ENCODE measurements at regions not wholly inside any gene's neighbourhood (a gene's known extent, or its start where the extent isn't known, plus 50 kb on each side); places are given as distances from the start of the nearest gene placed in this dataset.
"Not testable (repeated sequence)": the region's sequence is repeated elsewhere in the genome, so short reads cannot be mapped to it uniquely, and the experiment has no call there.

DNA sequence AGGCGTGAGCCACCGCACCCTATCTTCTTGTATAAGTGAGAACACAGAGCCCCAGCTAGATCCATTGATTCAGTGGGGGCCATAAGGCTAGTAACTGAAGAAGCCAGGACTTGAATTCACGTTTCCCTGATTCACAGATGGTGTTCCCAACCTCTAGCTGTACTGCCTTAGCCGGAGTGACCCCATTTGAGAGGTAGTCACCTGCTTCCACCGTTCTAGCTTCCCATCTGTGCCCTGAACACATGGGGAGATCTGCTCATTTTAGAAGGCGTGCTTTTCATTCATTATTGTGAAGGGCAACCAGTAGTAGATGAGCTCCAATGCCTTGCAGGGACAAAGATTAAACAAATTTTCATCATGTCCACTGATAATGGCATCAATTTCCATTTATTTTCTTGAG lies 365.7 kb upstream of the TPM1 start:
- Mint-ChIP-seq H3K4me1 (no peaks in the 10 kb centered on the region), H3K4me3 (no peak overlapping the region), H3K27me3 (peaks cover 0 to 14% (median 5%) of the 10 kb centered on the region in 5 donors), H3K9me3 (peaks cover 0 to 5% (median 1%) of the 10 kb centered on the region in 11 donors), H3K36me3 (peaks cover 0 to 3% (median 0%) of the 10 kb centered on the region in 5 donors), H3K27ac (no peak overlapping the region)
- no peaks in the 10 kb centered on the region for H3K27me3 ChIP-seq (ENCODE audit: control insufficient read depth in 2 of 2, insufficient read depth in 2 of 2, low read length in 2 of 2)
- no peaks in the 10 kb centered on the region for H3K36me3 ChIP-seq (ENCODE audit: control insufficient read depth in 2 of 3, insufficient read depth in 3 of 3, low read length in 3 of 3)
- no peak overlapping the region for H3K27ac ChIP-seq (ENCODE audit: low read depth, low read length)
- POLR2A ChIA-PET = no interaction called here
- DNase-seq (no peak), ATAC-seq (no peak)
- H3K4me3 ChIP-seq (ENCODE audit: low read length) = no peak overlapping the region
- CTCF ChIA-PET = no interaction called here
- H3K4me1 ChIP-seq (ENCODE audit: control insufficient read depth in 2 of 2, insufficient read depth in 2 of 2, low read length in 2 of 2) = no peaks in the 10 kb centered on the region
- intact Hi-C loops (cut with micrococcal nuclease) = no loop called here
- H3K9me3 ChIP-seq (ENCODE audit: control insufficient read depth in 2 of 3, low read length in 3 of 3) = no peaks in the 10 kb centered on the region

DNA sequence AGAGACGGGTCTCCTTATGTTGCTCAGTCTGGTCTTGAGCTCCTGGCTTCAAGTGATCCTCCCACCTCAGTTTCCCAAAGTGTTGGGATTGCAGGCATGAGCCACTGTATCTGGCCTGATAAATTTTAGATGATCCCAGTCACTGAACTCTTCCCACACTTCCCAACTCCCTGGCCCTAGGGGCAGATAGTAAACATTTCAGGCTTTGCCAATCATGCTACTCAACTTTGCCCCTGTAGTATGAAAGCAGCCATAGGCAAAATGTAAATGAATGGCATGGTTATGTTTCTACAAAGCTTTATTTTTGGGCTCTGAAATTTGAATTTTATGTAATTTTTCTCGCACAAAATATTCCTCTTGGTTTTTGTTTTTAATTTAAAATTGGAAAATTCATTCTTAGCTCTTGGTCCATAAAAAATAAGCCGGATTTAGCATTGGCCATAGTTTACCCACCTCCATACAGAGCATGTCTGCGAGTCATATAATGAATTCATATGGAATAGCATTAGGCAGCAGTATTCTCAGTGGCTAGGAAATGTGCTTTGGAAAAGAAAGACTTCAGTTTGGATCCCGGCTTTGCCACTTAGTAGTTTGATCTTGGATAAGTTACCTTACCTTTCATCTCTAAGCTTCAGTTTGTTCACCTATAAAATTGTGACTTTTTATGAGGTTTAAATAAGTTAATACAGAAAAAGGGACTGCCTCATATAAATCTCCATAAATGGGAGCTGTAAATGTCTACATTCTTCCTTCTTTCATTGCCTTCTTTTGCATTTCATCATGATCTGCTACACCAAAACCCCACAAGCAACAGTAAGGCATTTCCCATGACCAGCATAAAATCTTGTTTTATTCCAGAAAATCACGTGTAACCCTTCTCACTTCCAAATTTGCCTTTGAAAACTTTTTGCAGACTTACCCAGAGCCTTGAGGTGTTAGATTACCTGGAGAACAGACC lies 360.3 kb upstream of the TPM1 start:
- no peak overlapping the region for H3K27ac Mint-ChIP-seq
- no peaks in the 10 kb centered on the region for H3K9me3 ChIP-seq (ENCODE audit: control insufficient read depth in 2 of 3, low read length in 3 of 3)

GRCh38 chr15:62683192-62683591 lies 359.4 kb upstream of the TPM1 start:
- POLR2A ChIA-PET; H3K36me3 Mint-ChIP-seq; H3K27ac Mint-ChIP-seq; H3K27ac ChIP-seq (ENCODE audit: low read depth, low read length); intact Hi-C loops (cut with micrococcal nuclease); H3K9me3 ChIP-seq (ENCODE audit: control insufficient read depth in 2 of 3, low read length in 3 of 3); H3K9me3 Mint-ChIP-seq; H3K36me3 ChIP-seq (ENCODE audit: control insufficient read depth in 2 of 3, insufficient read depth in 3 of 3, low read length in 3 of 3); H3K4me1 Mint-ChIP-seq; DNase-seq; H3K4me1 ChIP-seq (ENCODE audit: control insufficient read depth in 2 of 2, insufficient read depth in 2 of 2, low read length in 2 of 2); H3K4me3 Mint-ChIP-seq; CTCF ChIA-PET; ATAC-seq; H3K27me3 ChIP-seq (ENCODE audit: control insufficient read depth in 2 of 2, insufficient read depth in 2 of 2, low read length in 2 of 2); H3K4me3 ChIP-seq (ENCODE audit: low read length): not testable (repeated sequence)
- H3K27me3 Mint-ChIP-seq = peaks cover 0 to 19% (median 6%) of the 10 kb centered on the region in 5 donors

More for the DNA sequence above, 360.3 kb upstream of the TPM1 start:
- Histone ChIP-seq H3K4me3 (ENCODE audit: low read length) (no peak overlapping the region), H3K4me1 (ENCODE audit: control insufficient read depth in 2 of 2, insufficient read depth in 2 of 2, low read length in 2 of 2) (no peaks in the 10 kb centered on the region), H3K27me3 (ENCODE audit: control insufficient read depth in 2 of 2, insufficient read depth in 2 of 2, low read length in 2 of 2) (no peaks in the 10 kb centered on the region), H3K27ac (ENCODE audit: low read depth, low read length) (no peak overlapping the region), H3K36me3 (ENCODE audit: control insufficient read depth in 2 of 3, insufficient read depth in 3 of 3, low read length in 3 of 3) (no peaks in the 10 kb centered on the region)
- Mint-ChIP-seq H3K4me3 (no peak overlapping the region), H3K36me3 (peaks cover 0 to 3% (median 0%) of the 10 kb centered on the region in 5 donors), H3K27me3 (peaks cover 1 to 19% (median 6%) of the 10 kb centered on the region in 5 donors), H3K9me3 (peaks cover 0 to 5% (median 0%) of the 10 kb centered on the region in 11 donors), H3K4me1 (no peaks in the 10 kb centered on the region)
- CTCF ChIA-PET = no interaction called here
- no peak for DNase-seq
- no peak for ATAC-seq
- POLR2A ChIA-PET = no interaction called here
- intact Hi-C loops (cut with micrococcal nuclease) = no loop called here

GRCh38 chr15:62684123-62684808 lies 358.3 kb upstream of the TPM1 start:
- Mint-ChIP-seq H3K27ac (no peak overlapping the region), H3K4me1 (no peaks in the 10 kb centered on the region), H3K4me3 (no peak overlapping the region), H3K36me3 (peaks cover 0 to 3% (median 0%) of the 10 kb centered on the region in 5 donors), H3K9me3 (peaks cover 0 to 5% (median 0%) of the 10 kb centered on the region in 11 donors), H3K27me3 (peaks cover 0 to 19% (median 8%) of the 10 kb centered on the region in 5 donors)
- Histone ChIP-seq H3K4me3 (ENCODE audit: low read length) (no peak overlapping the region), H3K27ac (ENCODE audit: low read depth, low read length) (no peak overlapping the region), H3K9me3 (ENCODE audit: control insufficient read depth in 2 of 3, low read length in 3 of 3) (no peaks in the 10 kb centered on the region), H3K27me3 (ENCODE audit: control insufficient read depth in 2 of 2, insufficient read depth in 2 of 2, low read length in 2 of 2) (peaks cover 0 to 2% of the 10 kb centered on the region in 2 donors), H3K36me3 (ENCODE audit: control insufficient read depth in 2 of 3, insufficient read depth in 3 of 3, low read length in 3 of 3) (no peaks in the 10 kb centered on the region), H3K4me1 (ENCODE audit: control insufficient read depth in 2 of 2, insufficient read depth in 2 of 2, low read length in 2 of 2) (no peaks in the 10 kb centered on the region)
- POLR2A ChIA-PET = no interaction called here
- ATAC-seq = no peak
- intact Hi-C loops (cut with micrococcal nuclease) = no loop called here
- no peak for DNase-seq
- CTCF ChIA-PET = no interaction called here

DNA sequence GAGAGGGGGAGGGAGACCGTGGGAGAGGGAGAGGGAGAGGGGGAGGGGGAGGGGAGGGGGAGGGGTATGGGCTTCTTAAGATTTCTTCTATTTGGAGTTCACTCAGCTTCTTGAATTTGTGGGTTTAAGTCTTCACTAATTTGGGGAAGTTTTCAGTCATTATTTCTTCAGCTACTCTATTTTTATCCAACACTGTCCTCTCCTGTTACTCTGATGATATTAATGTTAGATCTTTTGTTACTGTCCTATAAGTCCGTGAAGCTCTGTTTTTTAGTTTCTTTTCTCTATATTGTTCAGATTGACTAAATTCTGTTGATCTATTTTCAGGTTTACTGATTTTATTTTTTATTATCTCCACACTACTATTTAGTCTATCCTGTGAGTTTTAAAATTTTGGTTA lies 351.5 kb upstream of the TPM1 start:
- intact Hi-C loops (cut with micrococcal nuclease) = no loop called here
- Mint-ChIP-seq H3K27me3 (peaks cover 0 to 14% (median 2%) of the 10 kb centered on the region in 5 donors), H3K9me3 (no peaks in the 10 kb centered on the region), H3K36me3 (no peaks in the 10 kb centered on the region), H3K4me3 (no peak overlapping the region), H3K27ac (no peak overlapping the region), H3K4me1 (peaks cover 0 to 4% (median 0%) of the 10 kb centered on the region in 7 donors)
- no peak for ATAC-seq
- no peak overlapping the region for H3K27ac ChIP-seq (ENCODE audit: low read depth, low read length)
- CTCF ChIA-PET = no interaction called here
- H3K9me3 ChIP-seq (ENCODE audit: control insufficient read depth in 2 of 3, low read length in 3 of 3) = no peaks in the 10 kb centered on the region
- peaks cover 0 to 2% of the 10 kb centered on the region in 2 donors for H3K27me3 ChIP-seq (ENCODE audit: control insufficient read depth in 2 of 2, insufficient read depth in 2 of 2, low read length in 2 of 2)
- POLR2A ChIA-PET = no interaction called here
- no peak overlapping the region for H3K4me3 ChIP-seq (ENCODE audit: low read length)
- DNase-seq = no peak
- no peaks in the 10 kb centered on the region for H3K36me3 ChIP-seq (ENCODE audit: control insufficient read depth in 2 of 3, insufficient read depth in 3 of 3, low read length in 3 of 3)
- no peaks in the 10 kb centered on the region for H3K4me1 ChIP-seq (ENCODE audit: control insufficient read depth in 2 of 2, insufficient read depth in 2 of 2, low read length in 2 of 2)

DNA sequence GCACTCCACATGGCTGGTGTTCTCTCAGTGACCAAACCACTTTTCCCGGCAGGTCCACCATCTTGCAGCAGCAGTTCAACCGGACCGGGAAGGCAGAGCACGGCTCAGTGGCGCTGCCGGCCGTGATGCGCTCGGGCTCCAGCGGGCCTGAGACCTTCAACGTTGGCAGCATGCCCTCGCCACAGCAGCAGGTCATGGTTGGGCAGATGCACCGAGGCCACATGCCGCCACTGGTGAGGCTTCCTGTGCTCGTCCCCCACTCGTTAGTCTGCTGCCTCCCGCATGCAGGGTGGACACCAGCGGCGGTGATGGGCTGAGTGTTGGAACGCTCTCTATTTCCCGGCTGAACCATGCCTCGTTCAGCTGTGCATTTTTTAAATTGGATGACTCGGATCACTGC lies 344.9 kb upstream of the TPM1 start:
- H3K27ac ChIP-seq (ENCODE audit: low read depth, low read length) = no peak overlapping the region
- no peaks in the 10 kb centered on the region for H3K27me3 ChIP-seq (ENCODE audit: control insufficient read depth in 2 of 2, insufficient read depth in 2 of 2, low read length in 2 of 2)
- no peak overlapping the region for H3K27ac Mint-ChIP-seq
- CTCF ChIA-PET = no interaction called here
- H3K4me1 ChIP-seq (ENCODE audit: control insufficient read depth in 2 of 2, insufficient read depth in 2 of 2, low read length in 2 of 2) = no peaks in the 10 kb centered on the region
- H3K36me3 Mint-ChIP-seq = no peaks in the 10 kb centered on the region
- no peak overlapping the region for H3K4me3 Mint-ChIP-seq
- POLR2A ChIA-PET = no interaction called here
- peaks cover 0 to 4% (median 0%) of the 10 kb centered on the region in 5 donors for H3K27me3 Mint-ChIP-seq
- H3K9me3 Mint-ChIP-seq = no peaks in the 10 kb centered on the region
- ATAC-seq = no peak
- no peaks in the 10 kb centered on the region for H3K9me3 ChIP-seq (ENCODE audit: control insufficient read depth in 2 of 3, low read length in 3 of 3)
- DNase-seq = no peak
- H3K4me3 ChIP-seq (ENCODE audit: low read length) = no peak overlapping the region
- H3K36me3 ChIP-seq (ENCODE audit: control insufficient read depth in 2 of 3, insufficient read depth in 3 of 3, low read length in 3 of 3) = no peaks in the 10 kb centered on the region
- intact Hi-C loops (cut with micrococcal nuclease) = no loop called here
- H3K4me1 Mint-ChIP-seq = no peaks in the 10 kb centered on the region

Data from naive thymus-derived CD4-positive, alpha-beta T cell (primary cell).